HL-60 (cell line): ENCODE measurements at regions not wholly inside any gene's neighbourhood (a gene's known extent, or its start where the extent isn't known, plus 50 kb on each side); places are given as distances from the start of the nearest gene placed in this dataset.
"Not testable (repeated sequence)": the region's sequence is repeated elsewhere in the genome, so short reads cannot be mapped to it uniquely, and the experiment has no call there.

Experiments
- DNase-seq, 2 experiments: peaks; one replicate each; pipeline ENCODE4 v3.0.0-alpha.2; 2010 to 2020; ENCODE audit warnings: low read depth in 1 of 2, low spot score in 1 of 2
- H3K27ac ChIP-seq: fragments of 250-450 bp; sonication (Bioruptor Pico); replicated peaks from 2 replicates; pipeline ENCODE4 v1.5.1; 2020; ENCODE audit warnings: mild to moderate bottlenecking, moderate library complexity
- H3K27me3 ChIP-seq: fragments of 250-450 bp; sonication (Bioruptor Pico); 2 replicates; pipeline ENCODE4 v1.5.1; 2021; ENCODE audit warnings: mild to moderate bottlenecking, moderate library complexity; ENCODE audit not compliant: insufficient read depth, poor library complexity, severe bottlenecking
- H3K4me3 ChIP-seq: replicated peaks from 2 replicates; pipeline ENCODE4 v1.5.1; 2011; ENCODE audit warnings: mild to moderate bottlenecking, control low read depth, low read length; ENCODE audit not compliant: insufficient read depth
- GABPA ChIP-seq: IDR thresholded peaks from 2 replicates; pipeline ENCODE4 v1.6.1; 2012; ENCODE audit warnings: low read depth
- POLR2AphosphoS5 ChIP-seq: IDR thresholded peaks from 2 replicates; pipeline ENCODE4 v1.6.1; 2012; ENCODE audit warnings: low read depth
- SPI1 ChIP-seq: IDR thresholded peaks from 2 replicates; pipeline ENCODE4 v1.6.1; 2012; ENCODE audit warnings: low read depth, mild to moderate bottlenecking, borderline replicate concordance
- TF ChIP-seq, protein P1 (sequence below): IDR thresholded peaks from one replicate; pipeline ENCODE4 v1.5.1; 2011; ENCODE audit warnings: low read length, control low read depth, inconsistent platforms; ENCODE audit not compliant: insufficient read depth
- TF ChIP-seq, protein P2 (sequence below): IDR thresholded peaks from 2 replicates; pipeline ENCODE4 v1.6.1; 2012; ENCODE audit warnings: low read depth; ENCODE audit not compliant: insufficient replicate concordance

- no peak for DNase-seq
- TF ChIP-seq SPI1 (no peak), GABPA (no peak), POLR2AphosphoS5 (no peak)
- TF ChIP-seq, protein P1, sequence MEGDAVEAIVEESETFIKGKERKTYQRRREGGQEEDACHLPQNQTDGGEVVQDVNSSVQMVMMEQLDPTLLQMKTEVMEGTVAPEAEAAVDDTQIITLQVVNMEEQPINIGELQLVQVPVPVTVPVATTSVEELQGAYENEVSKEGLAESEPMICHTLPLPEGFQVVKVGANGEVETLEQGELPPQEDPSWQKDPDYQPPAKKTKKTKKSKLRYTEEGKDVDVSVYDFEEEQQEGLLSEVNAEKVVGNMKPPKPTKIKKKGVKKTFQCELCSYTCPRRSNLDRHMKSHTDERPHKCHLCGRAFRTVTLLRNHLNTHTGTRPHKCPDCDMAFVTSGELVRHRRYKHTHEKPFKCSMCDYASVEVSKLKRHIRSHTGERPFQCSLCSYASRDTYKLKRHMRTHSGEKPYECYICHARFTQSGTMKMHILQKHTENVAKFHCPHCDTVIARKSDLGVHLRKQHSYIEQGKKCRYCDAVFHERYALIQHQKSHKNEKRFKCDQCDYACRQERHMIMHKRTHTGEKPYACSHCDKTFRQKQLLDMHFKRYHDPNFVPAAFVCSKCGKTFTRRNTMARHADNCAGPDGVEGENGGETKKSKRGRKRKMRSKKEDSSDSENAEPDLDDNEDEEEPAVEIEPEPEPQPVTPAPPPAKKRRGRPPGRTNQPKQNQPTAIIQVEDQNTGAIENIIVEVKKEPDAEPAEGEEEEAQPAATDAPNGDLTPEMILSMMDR = no peak
- TF ChIP-seq, protein P2, sequence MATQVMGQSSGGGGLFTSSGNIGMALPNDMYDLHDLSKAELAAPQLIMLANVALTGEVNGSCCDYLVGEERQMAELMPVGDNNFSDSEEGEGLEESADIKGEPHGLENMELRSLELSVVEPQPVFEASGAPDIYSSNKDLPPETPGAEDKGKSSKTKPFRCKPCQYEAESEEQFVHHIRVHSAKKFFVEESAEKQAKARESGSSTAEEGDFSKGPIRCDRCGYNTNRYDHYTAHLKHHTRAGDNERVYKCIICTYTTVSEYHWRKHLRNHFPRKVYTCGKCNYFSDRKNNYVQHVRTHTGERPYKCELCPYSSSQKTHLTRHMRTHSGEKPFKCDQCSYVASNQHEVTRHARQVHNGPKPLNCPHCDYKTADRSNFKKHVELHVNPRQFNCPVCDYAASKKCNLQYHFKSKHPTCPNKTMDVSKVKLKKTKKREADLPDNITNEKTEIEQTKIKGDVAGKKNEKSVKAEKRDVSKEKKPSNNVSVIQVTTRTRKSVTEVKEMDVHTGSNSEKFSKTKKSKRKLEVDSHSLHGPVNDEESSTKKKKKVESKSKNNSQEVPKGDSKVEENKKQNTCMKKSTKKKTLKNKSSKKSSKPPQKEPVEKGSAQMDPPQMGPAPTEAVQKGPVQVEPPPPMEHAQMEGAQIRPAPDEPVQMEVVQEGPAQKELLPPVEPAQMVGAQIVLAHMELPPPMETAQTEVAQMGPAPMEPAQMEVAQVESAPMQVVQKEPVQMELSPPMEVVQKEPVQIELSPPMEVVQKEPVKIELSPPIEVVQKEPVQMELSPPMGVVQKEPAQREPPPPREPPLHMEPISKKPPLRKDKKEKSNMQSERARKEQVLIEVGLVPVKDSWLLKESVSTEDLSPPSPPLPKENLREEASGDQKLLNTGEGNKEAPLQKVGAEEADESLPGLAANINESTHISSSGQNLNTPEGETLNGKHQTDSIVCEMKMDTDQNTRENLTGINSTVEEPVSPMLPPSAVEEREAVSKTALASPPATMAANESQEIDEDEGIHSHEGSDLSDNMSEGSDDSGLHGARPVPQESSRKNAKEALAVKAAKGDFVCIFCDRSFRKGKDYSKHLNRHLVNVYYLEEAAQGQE = no peak
Observed at GRCh38 chr3:115301364-115301860, 154.3 kb upstream of the ZBTB20 start.

GRCh38 chr3:115317953-115318352 is 170.9 kb upstream of the ZBTB20 start:
- not testable (repeated sequence) for H3K27ac ChIP-seq, H3K27me3 ChIP-seq, DNase-seq, H3K4me3 ChIP-seq

More at GRCh38 chr3:115301364-115301860, 154.3 kb upstream of the ZBTB20 start:
- H3K27me3 ChIP-seq = no peaks in the 10 kb centered on the region
- no peak overlapping the region for H3K27ac ChIP-seq
- H3K4me3 ChIP-seq = no peak overlapping the region

DNA sequence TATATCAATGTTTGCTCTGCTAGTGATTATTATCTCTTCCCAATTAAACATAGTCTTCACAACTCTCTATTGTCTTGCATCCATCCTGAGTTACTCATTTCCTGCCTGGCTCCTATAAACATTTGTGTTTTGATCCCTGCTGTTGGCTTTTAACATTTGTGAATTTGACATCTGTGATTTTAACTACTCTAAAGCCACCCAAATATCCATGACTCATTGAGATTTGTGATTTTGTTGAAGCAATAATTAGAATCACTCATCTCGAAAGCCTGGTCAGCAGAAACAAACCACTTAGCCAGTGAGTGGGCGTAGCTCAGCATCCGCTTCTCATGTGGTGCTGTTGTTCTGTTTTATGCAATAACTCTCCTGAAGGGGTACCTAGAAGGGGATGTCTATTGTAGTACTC is 174.3 kb upstream of the ZBTB20 start:
- Histone ChIP-seq H3K27ac (no peak overlapping the region), H3K4me3 (no peak overlapping the region), H3K27me3 (no peaks in the 10 kb centered on the region)
- TF ChIP-seq GABPA (no peak), POLR2AphosphoS5 (no peak), SPI1 (no peak)
- TF ChIP-seq, protein P1 = no peak
- TF ChIP-seq, protein P2 = no peak
- DNase-seq = no peak

DNA sequence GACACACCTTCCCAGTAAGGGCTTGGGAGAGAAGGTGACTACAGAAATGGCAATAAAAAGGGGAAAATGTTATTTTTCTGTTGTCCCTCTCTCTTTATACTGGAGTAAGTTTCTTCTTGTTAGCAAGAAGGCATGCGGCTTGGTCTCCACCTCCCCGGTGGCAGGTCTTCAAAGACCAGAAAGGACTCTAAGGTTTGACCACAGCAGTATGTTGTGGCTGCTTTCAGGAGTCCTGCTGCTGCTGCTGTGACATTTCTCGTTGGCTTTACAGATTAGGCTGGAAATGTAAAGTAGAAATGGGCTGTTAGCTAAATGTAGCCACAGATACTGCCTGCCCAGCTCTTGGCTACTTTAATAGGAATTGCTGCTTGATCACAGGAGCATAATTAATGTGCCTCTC is 175.8 kb upstream of the ZBTB20 start:
- no peak overlapping the region for H3K27ac ChIP-seq
- DNase-seq = no peak
- H3K4me3 ChIP-seq = no peak overlapping the region
- no peaks in the 10 kb centered on the region for H3K27me3 ChIP-seq
- TF ChIP-seq, protein P2 = no peak
